Coronary artery (tissue), 2 donors: ENCODE measurements at regions not wholly inside any gene's neighbourhood (a gene's known extent, or its start where the extent isn't known, plus 50 kb on each side); places are given as distances from the start of the nearest gene placed in this dataset.
"Not testable (repeated sequence)": the region's sequence is repeated elsewhere in the genome, so short reads cannot be mapped to it uniquely, and the experiment has no call there.

Experiments
- DNase-seq: peaks from one replicate; pipeline ENCODE4 v3.0.0-alpha.2; 2017; ENCODE audit warnings: low spot score
- H3K27ac ChIP-seq, 2 donors: fragments of 200-600 bp; sonication (generic); one replicate each; pipeline ENCODE4 v1.5.1; 2016 to 2019
- H3K4me3 ChIP-seq: fragments of 200-600 bp; sonication (generic); 2 replicates; pipeline ENCODE4 v1.5.1; 2016; ENCODE audit warnings: mild to moderate bottlenecking, moderate library complexity
- TF ChIP-seq, protein P1 (sequence below): fragments of 200-600 bp; sonication (generic); IDR thresholded peaks from one replicate; pipeline ENCODE4 v1.5.1; 2019; ENCODE audit warnings: antibody characterized with exemption

DNA sequence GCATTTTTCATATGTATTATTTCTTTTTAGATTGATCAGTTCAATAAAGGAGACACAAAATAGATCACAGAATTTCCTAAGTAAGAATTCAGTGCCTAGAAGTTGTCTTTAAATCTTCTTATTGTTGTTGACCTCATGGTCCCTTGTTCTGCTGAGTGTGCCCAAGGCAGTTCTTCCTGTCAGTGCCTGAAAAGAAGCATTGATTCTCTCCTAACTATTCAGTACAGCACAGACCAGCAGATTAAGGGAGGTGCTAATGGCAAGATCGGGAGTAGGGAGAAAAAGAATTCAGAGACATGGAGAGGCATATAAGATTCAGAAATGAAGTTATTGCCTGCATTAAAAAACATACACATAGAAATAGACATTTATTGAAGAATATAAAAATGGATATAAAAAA, 180.5 kb upstream of the PCDH9 start:
- Histone ChIP-seq H3K27ac (no peak overlapping the region), H3K4me3 (no peak overlapping the region)
- no peak for DNase-seq
- TF ChIP-seq, protein P1, sequence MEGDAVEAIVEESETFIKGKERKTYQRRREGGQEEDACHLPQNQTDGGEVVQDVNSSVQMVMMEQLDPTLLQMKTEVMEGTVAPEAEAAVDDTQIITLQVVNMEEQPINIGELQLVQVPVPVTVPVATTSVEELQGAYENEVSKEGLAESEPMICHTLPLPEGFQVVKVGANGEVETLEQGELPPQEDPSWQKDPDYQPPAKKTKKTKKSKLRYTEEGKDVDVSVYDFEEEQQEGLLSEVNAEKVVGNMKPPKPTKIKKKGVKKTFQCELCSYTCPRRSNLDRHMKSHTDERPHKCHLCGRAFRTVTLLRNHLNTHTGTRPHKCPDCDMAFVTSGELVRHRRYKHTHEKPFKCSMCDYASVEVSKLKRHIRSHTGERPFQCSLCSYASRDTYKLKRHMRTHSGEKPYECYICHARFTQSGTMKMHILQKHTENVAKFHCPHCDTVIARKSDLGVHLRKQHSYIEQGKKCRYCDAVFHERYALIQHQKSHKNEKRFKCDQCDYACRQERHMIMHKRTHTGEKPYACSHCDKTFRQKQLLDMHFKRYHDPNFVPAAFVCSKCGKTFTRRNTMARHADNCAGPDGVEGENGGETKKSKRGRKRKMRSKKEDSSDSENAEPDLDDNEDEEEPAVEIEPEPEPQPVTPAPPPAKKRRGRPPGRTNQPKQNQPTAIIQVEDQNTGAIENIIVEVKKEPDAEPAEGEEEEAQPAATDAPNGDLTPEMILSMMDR, result no peak

DNA sequence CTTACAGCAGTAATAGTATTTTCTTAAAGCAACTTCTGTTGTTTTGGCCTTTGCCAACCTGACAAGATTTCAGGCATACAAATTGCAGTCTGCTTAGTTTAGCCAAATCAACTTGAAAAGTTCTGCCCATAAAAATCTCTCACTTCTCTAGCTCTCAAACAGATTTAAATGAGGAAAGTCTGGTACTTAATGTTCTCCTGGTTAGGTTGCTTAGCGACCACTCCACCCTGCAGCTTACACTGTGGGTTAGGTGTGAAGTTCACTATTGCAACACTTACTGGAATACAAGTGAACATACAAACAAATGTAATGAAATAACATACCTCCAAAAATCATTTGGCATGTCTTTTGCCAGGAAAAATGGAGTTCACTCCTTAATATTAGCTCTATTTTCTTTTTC, 178.7 kb upstream of the PCDH9 start:
- no peak overlapping the region for H3K27ac ChIP-seq
- no peak for DNase-seq
- TF ChIP-seq, protein P1, result no peak
- H3K4me3 ChIP-seq, result no peak overlapping the region

DNA sequence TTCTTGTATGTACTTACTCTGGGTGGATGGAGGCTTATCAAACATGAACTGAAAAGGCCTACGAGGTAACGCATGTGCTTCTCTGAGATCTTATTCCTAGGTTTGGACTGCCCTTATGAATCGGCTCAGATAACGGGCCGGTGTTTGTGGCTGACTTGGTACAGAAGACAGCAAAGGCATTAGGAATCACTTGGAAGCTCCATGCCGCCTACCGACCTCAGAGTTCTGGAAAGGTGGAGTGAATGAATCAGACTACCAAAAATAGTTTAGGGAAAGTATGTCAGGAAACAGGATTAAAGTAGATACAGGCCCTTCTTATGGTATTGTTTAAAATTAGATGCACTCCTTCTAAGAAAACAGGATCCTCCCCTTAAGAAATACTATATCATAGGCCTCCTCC, 172.4 kb upstream of the PCDH9 start:
- no peak overlapping the region for H3K27ac ChIP-seq
- H3K4me3 ChIP-seq, result no peak overlapping the region
- TF ChIP-seq, protein P1, result no peak
- no peak for DNase-seq

DNA sequence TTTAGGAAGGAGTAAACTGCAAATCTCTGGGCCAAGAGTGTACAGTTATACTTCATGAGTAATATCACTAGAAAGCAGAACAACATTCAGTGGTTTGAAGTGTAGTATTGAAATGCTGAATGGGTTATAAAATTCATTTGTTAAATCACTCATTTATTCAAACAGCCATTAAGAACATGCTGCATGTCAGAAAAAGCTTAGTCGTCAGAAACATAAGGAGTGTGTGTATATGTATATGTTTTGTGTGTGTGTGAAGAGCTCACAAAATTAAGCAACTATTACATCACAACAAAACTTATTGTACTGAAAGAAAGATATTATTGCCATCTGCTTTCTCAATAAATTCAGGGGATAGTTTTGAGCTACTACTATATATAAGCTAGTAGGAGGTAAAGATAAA, 165.4 kb upstream of the PCDH9 start:
- no peak overlapping the region for H3K4me3 ChIP-seq
- no peak overlapping the region for H3K27ac ChIP-seq
- TF ChIP-seq, protein P1, result no peak
- DNase-seq, result no peak

DNA sequence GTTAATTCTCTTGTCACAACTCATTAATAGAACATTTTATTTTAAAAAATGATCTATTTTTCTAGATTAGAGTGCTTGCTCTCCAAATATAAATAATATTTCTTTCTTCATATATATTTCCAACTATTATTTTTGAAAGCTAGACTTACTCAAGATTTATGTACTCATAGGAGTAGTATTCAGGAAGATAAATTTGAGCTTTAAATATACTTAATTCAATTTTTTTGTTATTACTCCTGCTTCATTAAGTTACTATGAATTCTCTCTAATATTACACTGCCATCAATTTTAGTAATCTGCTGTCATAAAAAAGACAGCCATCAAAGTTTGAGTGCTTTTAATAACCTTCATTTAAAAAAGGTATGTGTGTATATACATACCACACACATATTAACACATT, 161.9 kb upstream of the PCDH9 start:
- DNase-seq, result no peak
- H3K27ac ChIP-seq, result no peak overlapping the region
- TF ChIP-seq, protein P1, result no peak

DNA sequence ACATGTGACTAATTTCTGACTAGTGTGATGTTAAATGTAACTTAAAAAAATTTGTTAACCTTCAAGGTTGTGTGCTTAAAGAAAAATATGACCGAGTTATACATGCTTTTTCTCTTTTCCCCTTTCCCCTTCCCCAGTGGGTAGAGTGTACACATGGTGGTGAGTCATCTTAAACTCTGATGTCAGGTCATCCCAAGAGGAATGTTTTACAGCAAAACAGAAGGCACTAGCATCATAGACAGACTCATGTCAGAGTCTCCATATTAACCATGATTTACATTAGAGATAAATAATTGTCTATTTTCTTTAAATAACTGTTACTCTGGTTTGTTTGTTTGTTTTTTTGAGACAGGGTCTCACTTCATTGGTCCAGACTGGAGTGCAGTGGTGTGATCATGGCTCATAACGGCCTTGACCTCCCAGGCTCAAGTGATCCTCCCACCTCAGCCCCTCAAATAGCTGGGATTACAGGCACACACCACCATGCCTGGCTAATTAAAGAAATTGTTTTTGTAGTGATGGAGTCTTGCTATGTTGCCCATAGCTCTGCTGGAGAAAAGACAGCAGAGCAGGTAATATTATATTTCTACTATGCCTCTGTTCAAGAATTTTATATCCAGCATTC, 160.4 kb upstream of the PCDH9 start:
- no peak for DNase-seq
- TF ChIP-seq, protein P1, result no peak
- H3K27ac ChIP-seq, result no peak overlapping the region
- no peak overlapping the region for H3K4me3 ChIP-seq

More for the DNA sequence above, 161.9 kb upstream of the PCDH9 start:
- H3K4me3 ChIP-seq, result no peak overlapping the region

DNA sequence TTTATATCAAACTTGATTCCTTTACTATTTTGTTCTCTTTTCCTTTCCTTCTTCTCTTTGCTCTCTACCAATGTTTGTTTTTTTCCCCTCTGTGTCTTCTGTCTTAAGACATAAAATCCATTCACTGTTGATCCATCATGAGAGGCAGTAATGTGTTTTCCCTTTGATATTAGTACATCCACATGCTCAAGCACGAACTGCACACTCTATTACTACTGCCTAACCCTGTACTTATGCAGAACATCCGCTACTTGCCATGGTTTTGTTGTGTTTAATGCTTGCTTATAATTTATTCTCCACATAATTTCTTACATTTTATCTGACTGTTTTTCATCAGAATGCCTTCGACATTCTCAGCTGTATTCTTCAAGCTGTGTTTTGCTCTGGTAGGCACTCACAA, 159.0 kb upstream of the PCDH9 start:
- Histone ChIP-seq H3K4me3 (no peak overlapping the region), H3K27ac (no peak overlapping the region)
- TF ChIP-seq, protein P1, result no peak
- DNase-seq, result no peak

DNA sequence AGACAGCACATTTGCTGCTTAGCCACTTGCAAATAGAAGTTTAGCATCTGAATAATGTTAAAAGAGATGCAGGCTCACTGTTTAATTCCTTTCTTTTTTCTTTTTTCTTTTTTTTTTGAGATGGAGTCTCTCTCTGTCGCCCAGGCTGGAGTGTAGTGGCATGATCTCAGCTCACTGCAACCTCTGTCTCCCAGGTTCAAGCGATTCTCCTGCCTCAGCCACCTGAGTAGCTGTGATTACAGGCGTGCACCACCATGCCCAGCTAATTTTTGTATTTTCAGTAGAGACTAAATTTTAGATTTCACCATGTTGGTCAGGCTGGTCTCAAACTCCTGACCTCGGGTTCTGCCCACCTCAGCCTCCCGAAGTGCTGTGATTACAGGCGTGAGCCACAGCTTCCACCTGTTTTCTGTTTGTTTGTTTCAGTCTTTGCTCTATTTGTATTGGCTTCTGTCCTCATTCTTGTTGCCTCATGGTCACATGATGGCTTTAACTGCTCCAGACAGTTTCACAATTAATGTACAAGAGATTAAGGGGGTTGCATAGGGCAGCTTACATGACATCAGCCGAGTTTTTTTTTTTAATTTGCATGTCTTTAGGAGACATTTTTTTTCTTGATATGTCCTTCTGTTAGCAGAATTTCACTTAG, 153.1 kb upstream of the PCDH9 start:
- not testable (repeated sequence) for H3K4me3 ChIP-seq, DNase-seq, H3K27ac ChIP-seq
